ENCODE measurements at regions not wholly inside any gene's neighbourhood (a gene's known extent, or its start where the extent isn't known, plus 50 kb on each side); places are given as distances from the start of the nearest gene placed in this dataset.

DNA sequence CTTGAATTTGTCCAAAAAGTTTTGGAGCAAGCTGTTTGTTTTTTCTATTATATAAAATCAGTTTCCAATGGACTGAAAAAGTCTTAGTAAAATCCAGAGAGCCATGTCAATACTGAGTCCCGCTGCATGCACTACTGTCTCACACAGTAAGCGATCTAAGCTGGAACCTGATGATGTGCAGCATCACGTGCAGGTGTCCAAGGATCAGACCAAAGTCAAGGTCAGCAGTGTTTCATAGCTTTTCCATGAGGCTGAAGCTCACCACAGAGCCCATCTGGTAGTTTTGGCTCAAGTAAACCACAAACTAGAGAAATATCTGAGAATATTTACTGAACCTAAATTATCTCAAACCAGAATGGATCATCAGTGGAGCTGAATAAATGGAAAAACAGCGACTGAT lies 784.0 kb upstream of the SEMA6D start:
- TF ChIP-seq EZH2 (optimal IDR thresholded peaks at IDR 0.05; ENCODE audit: low read depth, low read length), result no peak
- no peak for TF ChIP-seq EZH2phosphoT487 (IDR thresholded peaks at IDR 0.05; ENCODE audit: low read length)
- TF ChIP-seq, protein P1, sequence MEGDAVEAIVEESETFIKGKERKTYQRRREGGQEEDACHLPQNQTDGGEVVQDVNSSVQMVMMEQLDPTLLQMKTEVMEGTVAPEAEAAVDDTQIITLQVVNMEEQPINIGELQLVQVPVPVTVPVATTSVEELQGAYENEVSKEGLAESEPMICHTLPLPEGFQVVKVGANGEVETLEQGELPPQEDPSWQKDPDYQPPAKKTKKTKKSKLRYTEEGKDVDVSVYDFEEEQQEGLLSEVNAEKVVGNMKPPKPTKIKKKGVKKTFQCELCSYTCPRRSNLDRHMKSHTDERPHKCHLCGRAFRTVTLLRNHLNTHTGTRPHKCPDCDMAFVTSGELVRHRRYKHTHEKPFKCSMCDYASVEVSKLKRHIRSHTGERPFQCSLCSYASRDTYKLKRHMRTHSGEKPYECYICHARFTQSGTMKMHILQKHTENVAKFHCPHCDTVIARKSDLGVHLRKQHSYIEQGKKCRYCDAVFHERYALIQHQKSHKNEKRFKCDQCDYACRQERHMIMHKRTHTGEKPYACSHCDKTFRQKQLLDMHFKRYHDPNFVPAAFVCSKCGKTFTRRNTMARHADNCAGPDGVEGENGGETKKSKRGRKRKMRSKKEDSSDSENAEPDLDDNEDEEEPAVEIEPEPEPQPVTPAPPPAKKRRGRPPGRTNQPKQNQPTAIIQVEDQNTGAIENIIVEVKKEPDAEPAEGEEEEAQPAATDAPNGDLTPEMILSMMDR (IDR thresholded peaks at IDR 0.05; ENCODE audit: low read length), result no peak
- H3K9me3 ChIP-seq (replicated peaks; ENCODE audit: insufficient read depth, low read length), result no peaks in the 10 kb centered on the region
- no peaks in the 10 kb centered on the region for H3K79me2 ChIP-seq (ENCODE audit: low read length)
- H3K9me2 ChIP-seq (replicated peaks; ENCODE audit: insufficient read depth, low read length), result no peaks in the 10 kb centered on the region
- no peaks in the 10 kb centered on the region for H3K36me3 ChIP-seq (replicated peaks; ENCODE audit: insufficient read depth, low read length)
- H3K27ac ChIP-seq (ENCODE audit: low read length), result peak overlapping the region; percentile 72; the same call in 1 of the 2 replicates
- peaks cover 21% of the 10 kb centered on the region for H3F3A ChIP-seq (ENCODE audit: insufficient read depth, low read length)
- no peaks in the 10 kb centered on the region for H4K20me1 ChIP-seq (ENCODE audit: insufficient read depth, low read length)
- H3K4me1 ChIP-seq (ENCODE audit: low read length), result peaks cover 37% of the 10 kb centered on the region
- peak; percentile 96 for DNase-seq
- peak overlapping the region; percentile 42 for H3K9ac ChIP-seq (ENCODE audit: low read length)
- H2AFZ ChIP-seq (ENCODE audit: low read length), result no peak overlapping the region
- no peaks in the 10 kb centered on the region for H3K27me3 ChIP-seq (replicated peaks; ENCODE audit: insufficient read depth, low read length)
- peak overlapping the region; percentile 40; the same call in 1 of the 2 replicates for H3K4me2 ChIP-seq (ENCODE audit: low read depth, low read length)
- H3K4me3 ChIP-seq (ENCODE audit: low read length), result no peak overlapping the region

DNA sequence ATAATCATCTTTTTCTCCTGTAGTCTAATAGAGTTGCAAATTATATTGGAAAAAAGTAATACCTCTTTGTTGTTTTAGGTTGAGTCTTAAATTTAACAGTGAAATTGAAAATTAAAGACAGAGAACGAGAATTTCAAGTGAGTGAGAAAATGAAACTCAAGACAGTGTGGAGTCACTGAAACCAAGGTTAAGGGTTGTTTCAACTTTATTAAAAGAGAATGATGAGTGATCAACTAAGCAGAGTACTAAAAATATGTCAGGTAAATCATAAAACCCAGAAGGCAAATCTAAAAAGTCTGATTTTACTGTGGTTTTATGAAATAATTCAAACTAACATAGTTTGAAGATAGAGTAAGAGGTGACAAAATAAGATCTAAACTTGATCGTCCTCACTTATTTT lies 782.5 kb upstream of the SEMA6D start:
- Histone ChIP-seq H3K27ac (ENCODE audit: low read length) (peak overlapping the region; percentile 76), H2AFZ (ENCODE audit: low read length) (no peak overlapping the region), H3K9ac (ENCODE audit: low read length) (peak overlapping the region; percentile 53), H3K79me2 (ENCODE audit: low read length) (no peaks in the 10 kb centered on the region), H3K9me3 (replicated peaks; ENCODE audit: insufficient read depth, low read length) (no peaks in the 10 kb centered on the region), H3K4me2 (ENCODE audit: low read depth, low read length) (peak overlapping the region; percentile 58), H4K20me1 (ENCODE audit: insufficient read depth, low read length) (no peaks in the 10 kb centered on the region), H3K27me3 (replicated peaks; ENCODE audit: insufficient read depth, low read length) (no peaks in the 10 kb centered on the region), H3K4me1 (ENCODE audit: low read length) (peaks cover 37% of the 10 kb centered on the region), H3F3A (ENCODE audit: insufficient read depth, low read length) (peaks cover 21% of the 10 kb centered on the region), H3K36me3 (replicated peaks; ENCODE audit: insufficient read depth, low read length) (no peaks in the 10 kb centered on the region), H3K4me3 (ENCODE audit: low read length) (peak overlapping the region; percentile 33; the same call in 1 of the 2 replicates), H3K9me2 (replicated peaks; ENCODE audit: insufficient read depth, low read length) (no peaks in the 10 kb centered on the region)
- peak; percentile 72 for DNase-seq
- TF ChIP-seq EZH2 (optimal IDR thresholded peaks at IDR 0.05; ENCODE audit: low read depth, low read length) (no peak), EZH2phosphoT487 (IDR thresholded peaks at IDR 0.05; ENCODE audit: low read length) (no peak)
- TF ChIP-seq, protein P1 (IDR thresholded peaks at IDR 0.05; ENCODE audit: low read length), result no peak

DNA sequence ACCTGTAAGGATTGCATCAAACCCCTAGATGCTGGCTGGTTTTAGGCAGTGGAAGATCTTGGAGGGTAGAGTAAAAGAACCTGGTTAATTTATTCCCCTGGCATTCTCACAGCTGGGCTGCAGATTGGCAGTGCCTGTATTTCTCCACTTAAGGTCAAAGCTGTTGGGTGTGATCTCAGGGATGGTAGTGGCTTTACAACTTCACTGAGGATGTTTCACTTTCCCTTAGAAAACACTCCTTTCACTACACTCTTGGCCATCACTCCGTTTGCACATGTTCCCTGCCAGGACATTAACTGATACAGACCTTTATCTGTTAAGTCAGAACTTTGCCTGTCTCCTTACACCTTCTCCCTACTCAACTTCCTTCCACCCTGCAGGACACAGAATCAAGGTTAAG lies 779.1 kb upstream of the SEMA6D start:
- H3K9me2 ChIP-seq (replicated peaks; ENCODE audit: insufficient read depth, low read length), result no peaks in the 10 kb centered on the region
- no peaks in the 10 kb centered on the region for H4K20me1 ChIP-seq (ENCODE audit: insufficient read depth, low read length)
- no peak overlapping the region for H3K4me3 ChIP-seq (ENCODE audit: low read length)
- H3K4me2 ChIP-seq (ENCODE audit: low read depth, low read length), result no peak overlapping the region
- peaks cover 27% of the 10 kb centered on the region for H3K4me1 ChIP-seq (ENCODE audit: low read length)
- peaks cover 18% of the 10 kb centered on the region for H3F3A ChIP-seq (ENCODE audit: insufficient read depth, low read length)
- TF ChIP-seq, protein P1 (IDR thresholded peaks at IDR 0.05; ENCODE audit: low read length), result no peak
- TF ChIP-seq EZH2 (optimal IDR thresholded peaks at IDR 0.05; ENCODE audit: low read depth, low read length) (no peak), EZH2phosphoT487 (IDR thresholded peaks at IDR 0.05; ENCODE audit: low read length) (no peak)
- H3K9ac ChIP-seq (ENCODE audit: low read length), result no peak overlapping the region
- no peaks in the 10 kb centered on the region for H3K79me2 ChIP-seq (ENCODE audit: low read length)
- no peaks in the 10 kb centered on the region for H3K36me3 ChIP-seq (replicated peaks; ENCODE audit: insufficient read depth, low read length)
- H3K9me3 ChIP-seq (replicated peaks; ENCODE audit: insufficient read depth, low read length), result no peaks in the 10 kb centered on the region
- no peak overlapping the region for H3K27ac ChIP-seq (ENCODE audit: low read length)
- H3K27me3 ChIP-seq (replicated peaks; ENCODE audit: insufficient read depth, low read length), result no peaks in the 10 kb centered on the region
- DNase-seq, result peak; percentile 53
- H2AFZ ChIP-seq (ENCODE audit: low read length), result no peak overlapping the region

Measured in MM.1S (cell line).